NCI-H128 (cell line): ENCODE measurements at regions not wholly inside any gene's neighbourhood (a gene's known extent, or its start where the extent isn't known, plus 50 kb on each side); places are given as distances from the start of the nearest gene placed in this dataset.

ENCODE experiments used
- DNase-seq: peaks from one replicate; lab custom pipeline; 2025; ENCODE audit not compliant: unreplicated experiment; lab: John Stamatoyannopoulos, UW

DNA sequence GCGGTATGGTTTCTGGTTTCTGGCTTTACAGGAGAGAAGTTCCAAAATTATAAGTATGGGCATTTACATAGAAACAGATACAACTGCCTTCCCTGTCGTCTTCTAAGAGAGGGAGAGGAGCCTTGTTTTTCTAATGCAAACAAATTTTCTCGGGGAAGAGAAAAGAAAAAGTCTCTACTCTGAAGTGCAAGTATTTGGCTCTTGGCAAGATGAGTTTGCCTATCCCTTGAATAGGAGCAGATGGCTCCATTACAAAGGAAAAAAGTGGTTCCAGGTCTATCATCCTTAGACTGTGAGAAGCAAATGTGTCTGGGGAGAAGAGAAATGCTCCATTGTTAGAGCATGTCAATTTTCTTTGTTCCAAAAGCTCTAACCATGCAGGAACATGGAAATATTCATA, 455.6 kb downstream of the BUD13 start:
- no peak for DNase-seq

DNA sequence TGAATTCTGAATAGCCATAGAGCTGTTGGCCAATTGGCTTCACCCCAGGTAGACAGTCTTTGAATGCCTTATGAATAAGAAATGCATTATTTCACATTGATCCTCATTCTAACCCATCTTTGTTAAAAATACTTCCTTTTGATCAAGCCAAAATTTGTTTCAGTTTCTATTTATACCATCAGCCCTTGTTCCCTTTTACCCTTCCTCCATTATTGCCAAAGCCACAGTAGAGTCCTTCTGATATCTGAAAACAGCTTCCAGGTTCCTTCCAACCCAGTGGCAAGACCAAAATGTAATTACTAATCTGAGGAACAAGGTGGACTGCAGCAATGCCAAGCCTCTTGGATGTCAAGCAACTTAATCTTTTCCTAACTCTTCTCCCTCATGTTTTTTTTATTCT, 458.8 kb downstream of the BUD13 start:
- no peak for DNase-seq

DNA sequence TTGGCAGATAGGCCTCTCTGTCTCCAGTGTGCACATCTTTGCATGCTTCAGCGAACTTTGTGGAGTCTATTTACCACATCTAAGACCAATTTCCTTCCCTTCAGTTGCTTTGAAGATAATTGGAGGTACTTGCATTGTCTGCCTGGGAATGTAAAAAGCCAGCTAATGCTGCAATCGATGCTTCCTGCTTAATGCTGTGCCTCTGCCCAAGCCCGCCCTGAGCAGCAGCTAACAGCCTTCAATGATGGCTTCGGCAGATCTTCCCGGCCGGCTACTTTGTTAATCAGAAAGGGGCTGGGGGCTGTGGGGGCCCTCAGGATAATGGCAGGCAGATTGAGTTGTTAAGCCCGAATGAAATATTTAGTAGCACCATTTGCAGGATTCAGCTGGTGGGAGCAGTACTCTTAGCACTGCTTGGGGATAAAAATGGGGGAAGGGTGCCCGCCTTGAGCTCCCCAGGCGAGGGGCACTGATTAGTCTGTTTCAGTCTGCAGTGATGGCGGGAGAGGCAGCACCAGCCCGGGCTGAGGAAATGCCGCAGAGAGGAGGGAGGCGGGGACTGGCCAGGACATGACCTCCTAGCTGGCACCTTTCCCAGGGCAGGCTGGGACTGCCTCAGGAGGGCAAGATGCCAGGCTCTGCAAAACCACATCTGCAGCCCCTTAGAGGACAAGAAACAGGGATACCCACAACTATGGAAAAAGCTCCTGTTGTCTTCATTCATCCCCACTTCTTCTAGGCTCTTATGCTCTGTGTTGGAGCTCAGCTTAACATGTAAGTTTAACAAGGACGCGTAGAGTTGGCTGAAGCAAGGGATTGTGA, 460.0 kb downstream of the BUD13 start:
- no peak for DNase-seq

DNA sequence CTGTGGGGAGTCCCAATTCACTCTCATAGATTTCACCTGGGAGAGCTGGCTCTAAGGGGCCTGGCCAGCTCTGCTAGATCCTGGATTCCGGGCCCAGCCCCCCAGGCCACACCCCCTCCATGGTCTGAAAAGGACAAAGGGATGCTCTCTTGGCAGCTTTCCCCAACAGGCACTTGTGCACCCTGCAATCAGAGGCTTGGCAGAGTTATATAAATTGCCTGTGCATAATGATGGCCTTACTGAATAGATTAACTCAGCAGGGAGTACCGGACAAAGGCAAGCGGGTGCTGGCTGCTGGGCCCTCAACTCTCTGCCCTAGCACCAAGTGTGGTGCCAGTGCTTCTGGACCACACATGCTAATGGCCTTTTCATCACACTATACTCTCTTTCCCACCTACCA, 461.6 kb downstream of the BUD13 start:
- no peak for DNase-seq

DNA sequence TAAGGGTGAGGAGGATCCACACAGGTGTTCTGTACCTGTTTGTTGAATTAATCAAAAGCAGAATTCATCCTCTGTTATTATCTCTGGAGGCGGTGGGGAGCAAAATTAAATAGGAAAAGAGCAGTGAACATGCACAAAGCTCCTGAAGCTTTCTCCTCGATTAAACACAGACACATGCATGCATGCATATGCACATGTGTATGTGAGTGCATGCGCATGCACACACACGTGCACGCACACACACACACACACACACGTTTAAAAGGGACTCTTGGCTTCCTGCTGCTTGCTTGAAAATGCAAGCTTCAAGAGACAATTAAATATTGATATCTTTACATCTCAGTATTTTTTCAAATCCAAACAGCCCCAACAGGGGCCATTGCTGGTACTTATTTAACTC, 462.1 kb downstream of the BUD13 start:
- DNase-seq = no peak

DNA sequence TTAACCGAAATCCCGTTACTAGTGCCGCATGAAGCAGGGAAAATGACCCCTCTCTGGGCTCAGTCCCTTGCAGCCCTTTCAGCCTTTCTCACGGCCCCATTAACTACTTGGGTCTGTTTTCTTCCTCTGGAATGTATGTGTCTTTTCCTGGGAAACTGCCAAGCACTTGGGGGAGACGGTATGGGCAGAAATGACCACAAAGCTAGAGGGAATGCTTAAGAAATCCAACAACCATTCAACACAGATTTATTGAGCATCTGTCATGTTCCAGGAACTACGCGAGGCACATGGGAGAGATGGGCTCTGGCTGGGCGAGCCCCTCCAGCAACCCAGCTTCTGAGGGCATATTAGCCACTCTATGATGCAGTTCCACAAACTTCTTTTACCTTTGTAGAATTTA, 462.6 kb downstream of the BUD13 start:
- no peak for DNase-seq

DNA sequence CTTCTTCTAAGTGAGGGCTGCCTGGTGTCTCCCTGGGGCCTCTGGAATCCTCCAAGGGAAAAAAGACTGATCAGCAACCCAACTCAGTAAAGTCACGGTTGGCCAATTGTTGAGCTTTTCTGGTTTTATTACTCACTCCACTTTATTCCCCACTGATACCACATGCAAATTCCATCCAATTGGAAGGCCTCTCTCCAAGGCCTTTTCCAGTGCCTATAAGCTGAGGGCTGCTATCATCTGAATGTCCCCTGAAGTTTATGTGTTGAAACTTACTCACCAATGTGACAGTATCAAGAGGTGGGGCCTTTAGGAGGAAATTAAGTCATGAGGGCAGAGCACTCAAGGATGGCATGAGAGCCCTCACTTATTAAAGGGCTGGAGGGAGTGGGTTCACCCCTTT, 463.3 kb downstream of the BUD13 start:
- no peak for DNase-seq

DNA sequence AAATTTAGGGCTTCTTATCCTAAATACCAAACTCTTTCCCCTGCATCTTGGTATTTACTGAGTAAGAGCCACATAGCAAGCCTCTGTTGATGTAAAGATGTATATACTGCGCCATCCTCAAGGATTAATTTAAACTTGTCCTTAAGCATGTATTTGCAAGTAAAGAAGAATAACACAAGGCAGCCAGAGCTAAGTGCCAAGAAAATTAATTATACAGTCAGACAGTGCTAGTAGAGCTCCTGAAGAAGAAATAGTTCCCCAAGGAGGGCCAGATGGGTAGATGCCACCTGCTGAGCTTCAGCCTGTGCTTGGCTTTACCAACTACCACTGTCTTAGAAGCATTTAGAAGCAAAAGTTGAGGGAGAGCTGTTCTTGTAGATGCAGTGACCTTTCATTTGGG, 470.0 kb downstream of the BUD13 start:
- DNase-seq = no peak

DNA sequence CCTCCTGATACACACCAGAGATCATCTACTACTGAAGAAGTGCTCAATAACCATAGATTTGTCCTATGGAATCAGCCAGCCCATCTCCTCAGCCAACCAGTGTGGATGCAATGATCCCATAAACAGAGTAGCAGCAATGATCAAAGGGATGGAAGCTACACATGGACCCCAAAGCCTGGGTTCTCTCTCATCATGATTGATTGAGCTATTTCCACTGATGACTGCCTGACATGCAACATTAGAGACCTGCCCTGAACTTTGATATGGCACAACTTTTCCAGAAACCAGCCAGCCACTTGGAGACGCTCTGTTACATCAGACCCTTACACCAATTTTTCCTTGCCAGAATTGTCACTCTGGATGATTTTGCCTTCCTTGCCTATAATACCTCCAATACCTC, 471.6 kb downstream of the BUD13 start:
- no peak for DNase-seq

DNA sequence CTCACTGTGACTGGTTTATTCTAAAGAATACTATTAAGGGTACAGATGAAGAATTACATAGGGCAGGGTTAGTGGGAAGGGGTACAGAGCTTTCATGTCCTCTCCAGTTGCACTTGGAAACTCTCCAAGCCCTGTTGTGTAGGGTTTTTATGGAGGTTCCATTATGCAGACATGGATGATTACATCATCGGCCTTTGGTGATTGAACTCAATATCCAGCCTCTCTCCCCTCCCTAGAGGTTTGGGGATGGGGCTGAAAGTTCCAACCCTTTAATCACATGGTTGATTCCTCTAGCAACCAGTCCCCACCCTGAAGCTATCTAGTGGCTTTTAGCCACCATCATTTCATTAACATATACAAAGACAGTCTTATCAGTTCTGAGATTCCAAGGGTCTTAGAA, 472.6 kb downstream of the BUD13 start:
- DNase-seq = peak; percentile 33

DNA sequence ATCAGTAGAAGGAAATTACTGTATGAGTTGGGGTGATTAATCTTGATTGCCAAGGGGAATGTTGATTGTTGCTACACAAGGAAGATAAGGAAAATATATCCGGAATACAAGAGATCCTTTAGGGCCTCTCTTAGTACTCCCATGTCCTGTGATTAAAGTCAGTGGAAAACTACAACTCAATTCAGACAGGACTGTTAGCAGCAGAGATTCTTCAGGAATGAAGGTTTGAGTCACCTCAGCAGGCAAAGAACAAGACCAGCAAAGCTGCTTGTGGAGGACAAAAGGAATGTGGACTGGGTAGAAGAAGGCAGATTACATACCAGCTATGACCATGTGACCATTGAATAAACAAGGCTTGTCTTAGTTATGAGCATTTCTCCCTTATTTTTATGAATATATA, 478.2 kb downstream of the BUD13 start:
- DNase-seq = no peak

DNA sequence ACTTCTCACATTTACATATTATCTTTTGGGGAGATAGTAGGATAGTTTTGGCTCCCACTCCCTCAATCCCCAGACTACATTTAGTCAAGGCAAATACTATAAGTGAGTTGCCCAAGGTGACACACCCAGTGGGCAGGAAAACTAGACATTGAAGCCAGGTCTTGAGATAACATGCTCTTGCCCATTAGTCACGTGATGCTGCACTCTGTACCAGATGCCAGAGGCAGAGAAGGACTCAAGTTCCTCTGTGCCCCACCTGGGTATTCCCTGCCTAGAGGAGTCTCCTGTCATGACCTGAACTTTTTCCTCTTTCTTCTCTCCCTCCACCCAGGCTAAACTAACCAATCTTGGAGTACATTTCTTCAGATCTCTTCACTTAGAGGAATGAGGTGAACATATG, 484.9 kb downstream of the BUD13 start:
- DNase-seq = no peak

DNA sequence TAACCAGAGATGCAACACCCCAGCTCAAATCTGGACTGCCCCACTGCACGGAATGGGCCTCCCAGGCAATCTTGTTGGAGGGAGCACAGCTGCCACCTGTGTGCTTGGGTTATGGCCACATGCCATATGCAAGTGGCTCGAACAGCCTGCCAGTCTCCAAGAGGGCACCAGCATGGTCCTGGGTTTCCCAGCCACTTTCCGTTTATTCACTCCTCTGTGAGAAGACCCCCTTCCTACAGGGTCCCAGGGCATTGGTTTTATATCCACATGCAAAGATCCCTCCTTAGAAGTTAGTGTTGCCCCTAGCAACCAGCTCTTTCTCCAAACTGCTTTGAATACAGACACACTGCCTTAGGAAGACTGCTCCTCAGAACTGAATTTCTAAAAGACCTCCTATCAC, 487.8 kb downstream of the BUD13 start:
- no peak for DNase-seq

DNA sequence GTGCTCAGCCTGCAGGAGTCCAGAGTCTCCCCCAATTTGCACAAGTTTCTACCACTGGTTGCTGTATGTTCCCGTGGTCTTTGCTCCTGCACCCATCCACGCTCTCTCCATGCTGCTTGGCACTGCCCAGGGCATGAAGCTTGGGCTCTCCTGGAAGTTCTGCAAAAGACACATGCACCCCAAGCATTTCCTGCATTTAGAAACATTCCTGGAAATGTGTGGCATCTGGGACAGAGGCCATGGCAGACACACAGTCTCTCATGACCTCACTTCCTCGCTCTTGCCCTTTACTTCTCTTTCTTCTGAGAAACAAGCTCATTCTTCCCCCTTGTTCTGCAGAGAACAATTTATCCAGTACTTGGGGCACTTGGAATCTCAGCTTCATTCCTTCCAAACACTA, 489.5 kb downstream of the BUD13 start:
- DNase-seq = no peak

DNA sequence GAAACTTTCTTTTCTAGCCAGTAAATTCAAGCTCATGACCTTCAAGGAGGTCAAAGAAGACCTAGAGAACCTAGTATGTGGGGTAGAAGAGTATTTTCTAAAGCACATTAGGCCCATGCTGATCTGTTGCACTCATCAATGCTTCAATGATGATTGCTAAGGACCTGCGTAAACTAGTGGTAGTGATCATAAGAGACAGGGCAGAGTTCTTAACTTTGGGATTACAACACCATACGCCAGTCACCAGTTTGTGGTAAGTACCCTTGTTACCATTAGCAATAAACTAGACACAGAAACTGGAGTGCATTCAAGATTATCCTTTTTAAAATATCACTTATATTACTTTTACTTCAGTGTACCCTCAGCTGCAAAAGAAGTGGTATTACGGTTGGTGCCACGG, 490.3 kb downstream of the BUD13 start:
- DNase-seq = no peak

DNA sequence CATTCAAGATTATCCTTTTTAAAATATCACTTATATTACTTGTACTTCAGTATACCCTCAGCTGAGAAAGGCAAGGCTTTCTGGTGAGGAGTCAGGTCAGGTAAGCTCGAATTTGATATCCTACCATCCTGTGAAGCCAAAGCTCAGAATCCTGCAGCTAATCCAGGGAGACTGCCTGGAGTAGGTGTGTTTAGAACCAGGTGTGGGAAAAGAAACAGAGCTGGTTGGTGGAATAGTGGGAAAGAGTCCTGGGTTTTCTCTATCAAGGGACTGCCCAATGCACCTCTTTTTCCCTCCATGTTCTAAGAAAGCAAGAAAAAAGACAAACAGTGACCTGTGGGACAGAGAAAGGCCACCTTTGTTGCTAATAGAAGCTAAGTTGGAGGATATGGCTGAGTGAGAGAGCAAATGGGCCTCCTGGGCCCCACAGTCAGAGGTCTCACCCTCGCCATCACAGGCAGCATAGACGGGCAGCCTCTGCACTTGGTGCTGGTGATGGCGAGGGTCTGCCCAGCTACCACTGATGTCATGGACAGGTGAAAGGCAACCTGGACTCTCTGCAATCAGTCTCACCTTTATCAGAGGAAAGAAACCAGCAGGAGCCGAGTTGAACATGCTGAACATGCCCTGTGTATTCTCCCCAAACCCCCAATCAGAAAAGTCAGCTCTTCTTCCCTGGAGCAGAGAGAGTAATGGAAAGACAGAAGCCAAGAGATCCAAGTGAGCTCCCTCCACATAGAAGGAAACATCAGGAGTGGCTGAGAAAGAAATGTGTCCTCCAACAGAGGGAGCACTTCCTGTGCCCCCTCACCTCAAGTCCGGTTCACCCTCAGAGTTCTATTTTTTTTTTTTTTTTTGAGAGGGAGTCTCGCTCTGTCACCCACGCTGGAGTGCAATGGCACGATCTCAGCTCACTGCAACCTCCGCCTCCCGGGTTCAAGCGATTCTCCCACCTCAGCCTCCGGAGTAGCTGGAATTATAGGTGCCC, 491.3 kb downstream of the BUD13 start:
- no peak for DNase-seq

DNA sequence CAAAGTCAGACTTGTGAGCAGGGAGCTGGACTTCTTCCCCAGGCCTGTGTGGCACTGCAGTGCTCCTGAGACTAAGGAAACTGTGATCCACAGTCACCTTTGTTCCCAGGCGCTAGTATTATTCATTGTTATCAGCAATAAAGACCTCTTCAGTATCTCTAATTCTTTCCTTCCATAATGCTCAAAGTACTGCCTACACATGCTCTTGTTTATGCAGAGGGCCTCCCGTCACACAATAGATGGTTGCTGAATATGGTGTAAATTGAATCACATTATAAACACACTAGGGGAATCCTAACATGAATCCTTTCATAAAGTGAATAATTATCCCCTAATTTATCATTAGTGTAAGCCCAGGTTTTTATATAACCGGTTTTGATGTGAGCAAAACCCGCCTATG, 493.3 kb downstream of the BUD13 start:
- DNase-seq = no peak

DNA sequence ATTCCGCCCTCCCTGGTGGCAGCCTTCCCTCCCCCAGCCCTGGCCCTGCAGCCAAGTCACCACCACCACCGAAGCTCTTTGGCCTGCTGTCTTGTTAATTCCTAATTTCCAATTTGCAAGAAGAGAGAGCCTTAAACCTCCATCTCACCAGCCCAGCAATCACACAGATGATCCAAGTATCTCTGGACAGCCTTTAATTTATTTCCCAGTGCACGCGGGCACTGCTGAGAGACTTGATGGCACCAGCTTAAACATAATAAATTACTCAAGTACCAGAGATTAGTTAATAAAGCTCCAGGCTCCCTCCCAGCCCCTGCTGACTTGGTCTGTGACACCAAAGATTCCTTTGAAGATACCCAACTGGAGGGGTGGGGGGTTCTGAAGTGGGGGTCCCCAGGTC, 494.7 kb downstream of the BUD13 start:
- DNase-seq = no peak

DNA sequence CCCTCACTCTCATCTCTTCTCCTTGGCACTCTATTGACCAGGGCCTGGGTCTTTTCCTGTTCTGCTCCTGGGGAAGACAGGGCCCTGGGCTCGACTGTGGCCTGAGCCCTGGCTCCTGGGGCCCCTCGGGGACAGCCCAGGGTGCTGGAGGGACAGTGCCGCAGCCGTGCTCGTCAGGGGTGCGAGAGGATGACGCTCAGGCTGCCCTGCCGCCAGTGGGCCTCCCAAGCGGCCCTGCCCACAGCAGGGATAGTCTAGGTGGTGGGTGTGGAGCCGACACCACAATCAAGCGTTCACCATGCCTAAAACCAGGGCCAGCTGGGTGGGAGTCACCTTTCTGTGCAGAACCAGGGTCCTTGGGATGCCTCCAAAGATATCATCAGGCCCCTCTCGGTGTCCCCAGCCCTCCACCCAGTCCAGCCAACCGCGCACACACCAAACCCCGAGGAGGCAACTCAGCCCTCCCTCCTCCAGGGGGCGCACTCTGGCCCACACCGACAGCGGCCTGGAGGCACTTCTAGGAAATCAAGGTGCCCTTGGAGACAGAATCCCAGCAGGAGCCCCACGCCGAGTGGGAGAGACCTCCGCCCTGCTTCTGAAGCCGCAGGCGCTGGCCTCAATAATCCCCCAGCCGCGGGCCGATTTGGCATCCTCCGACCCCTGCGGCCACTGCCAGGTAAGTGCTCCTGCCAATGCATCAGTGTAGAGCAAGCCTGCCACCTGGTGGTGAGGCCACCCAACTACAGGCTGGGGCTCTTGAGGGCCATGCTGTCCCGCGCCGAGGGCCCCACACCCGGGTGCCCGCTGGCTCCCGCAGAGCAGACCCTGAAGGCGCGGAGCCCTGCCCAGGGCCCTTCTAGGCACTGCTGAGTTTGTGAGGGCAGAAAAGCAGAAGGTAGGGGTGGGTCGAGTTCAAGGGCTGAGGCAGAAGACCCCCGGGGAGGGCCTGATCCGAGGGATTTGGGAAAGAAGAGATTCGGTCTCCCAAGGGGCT, 496.4 kb downstream of the BUD13 start:
- DNase-seq = peak; percentile 9

DNA sequence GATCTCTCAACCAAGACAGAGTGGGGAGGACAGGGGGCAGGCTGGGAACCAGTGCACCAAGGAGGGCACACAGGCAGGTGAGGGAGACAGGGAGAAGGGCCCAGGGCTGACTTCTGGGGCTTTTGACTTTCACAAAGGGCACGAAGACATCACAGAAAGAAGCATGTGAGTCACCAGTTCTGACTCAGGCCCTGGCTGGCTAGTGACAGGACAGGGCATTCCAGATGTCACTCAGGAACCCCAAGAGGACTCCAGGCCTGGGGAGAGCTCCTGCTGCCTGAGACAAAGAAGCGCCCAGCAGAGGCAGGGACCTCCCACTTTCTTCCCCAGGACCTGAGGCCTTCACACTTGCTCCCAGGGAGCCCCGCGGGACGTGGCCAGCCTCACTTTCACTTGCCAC, 497.2 kb downstream of the BUD13 start:
- no peak for DNase-seq

DNA sequence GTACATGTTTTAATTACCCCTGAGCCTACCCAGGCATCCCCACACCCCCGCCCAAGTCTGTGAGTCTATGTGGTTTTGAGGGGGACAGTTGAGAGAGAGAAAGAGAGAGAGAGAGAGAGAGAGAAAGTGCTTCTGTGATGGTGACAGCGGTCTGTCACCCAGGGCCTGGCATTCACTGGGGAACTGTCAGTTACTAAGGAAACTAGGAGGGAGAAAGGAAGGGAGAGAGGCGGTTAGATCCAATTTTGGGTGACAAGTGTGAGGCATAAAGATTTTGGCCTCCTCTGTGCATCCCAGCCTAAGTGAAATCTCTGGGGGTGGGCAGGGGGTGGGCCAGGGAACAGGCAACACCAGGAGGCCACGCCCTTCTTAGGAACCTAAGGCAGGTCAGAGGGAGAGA, 498.3 kb downstream of the BUD13 start:
- DNase-seq = no peak
